ENCODE measurements at regions not wholly inside any gene's neighbourhood (a gene's known extent, or its start where the extent isn't known, plus 50 kb on each side); places are given as distances from the start of the nearest gene placed in this dataset.

GRCh38 chr5:105632043-105632442 is 2038.7 kb downstream of the EFNA5 start:
- H2AFZ ChIP-seq (ENCODE audit: low read length) = no peak overlapping the region
- no TSS peak for BruUV-seq (replicated peaks)

DNA sequence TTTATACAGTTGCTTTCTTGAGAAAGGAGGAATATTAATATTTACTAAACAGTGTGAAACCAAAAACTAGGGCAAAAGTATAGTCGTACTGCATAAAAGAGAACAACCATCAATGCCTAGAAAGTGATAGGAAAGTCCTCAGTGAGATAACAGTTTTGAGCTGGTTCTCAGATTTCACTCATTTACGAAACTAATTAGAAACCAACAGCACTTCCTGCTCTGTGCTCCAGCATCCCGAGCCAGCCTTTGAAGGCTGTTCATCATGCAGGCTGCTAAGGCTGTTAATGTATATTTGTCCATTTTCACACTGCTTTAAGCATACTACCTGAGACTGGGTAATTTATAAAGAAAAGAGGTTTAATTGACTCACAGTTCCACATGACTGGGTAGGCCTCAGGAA is 2039.9 kb downstream of the EFNA5 start:
- no peak for DNase-seq (ENCODE audit: low spot score)
- Histone ChIP-seq H3K9me3 (ENCODE audit: low read length) (no peaks in the 10 kb centered on the region), H3K27ac (ENCODE audit: low read depth, low read length, poor library complexity, severe bottlenecking) (no peak overlapping the region), H2AFZ (ENCODE audit: low read length) (no peak overlapping the region), H3K4me3 (ENCODE audit: low read depth, low read length, poor library complexity, severe bottlenecking) (no peak overlapping the region), H3K79me2 (ENCODE audit: insufficient read depth, low read depth, low read length) (no peaks in the 10 kb centered on the region), H3K9me2 (ENCODE audit: insufficient read depth, low read length) (no peaks in the 10 kb centered on the region), H4K20me1 (ENCODE audit: insufficient read depth, low read length) (no peaks in the 10 kb centered on the region), H3K4me2 (ENCODE audit: low read length) (no peak overlapping the region), H3K4me1 (ENCODE audit: insufficient read depth, low read length, poor library complexity, severe bottlenecking) (no peaks in the 10 kb centered on the region), H3K36me3 (ENCODE audit: insufficient read depth, low read length) (no peaks in the 10 kb centered on the region)
- intact Hi-C loops (cut with micrococcal nuclease; ENCODE audit: unreplicated experiment) = no loop called here
- ChIA-PET CTCF (ENCODE audit: unreplicated experiment) (no interaction called here), POLR2A (interaction anchor here (0.7 to 0.9 kb wide), 3 partner anchors 13 to 22 kb away, joined by 3 read pairs; no protein-coding TSS in a partner anchor)
- no TSS peak for BruUV-seq (replicated peaks)
- TF ChIP-seq CTCF (conservative IDR thresholded peaks at IDR 0.05; ENCODE audit: low read length) (no peak), EZH2phosphoT487 (IDR thresholded peaks at IDR 0.05; ENCODE audit: borderline replicate concordance, low read depth, low read length) (no peak)

More at GRCh38 chr5:105632043-105632442, 2038.7 kb downstream of the EFNA5 start:
- Histone ChIP-seq H3K79me2 (ENCODE audit: insufficient read depth, low read depth, low read length) (no peaks in the 10 kb centered on the region), H3K9me2 (ENCODE audit: insufficient read depth, low read length) (no peaks in the 10 kb centered on the region), H3K27ac (ENCODE audit: low read depth, low read length, poor library complexity, severe bottlenecking) (no peak overlapping the region), H3K36me3 (ENCODE audit: insufficient read depth, low read length) (no peaks in the 10 kb centered on the region), H3K9me3 (ENCODE audit: low read length) (no peaks in the 10 kb centered on the region), H3K4me3 (ENCODE audit: low read depth, low read length, poor library complexity, severe bottlenecking) (no peak overlapping the region), H3K4me2 (ENCODE audit: low read length) (no peak overlapping the region), H4K20me1 (ENCODE audit: insufficient read depth, low read length) (no peaks in the 10 kb centered on the region), H3K4me1 (ENCODE audit: insufficient read depth, low read length, poor library complexity, severe bottlenecking) (no peaks in the 10 kb centered on the region)
- TF ChIP-seq CTCF (conservative IDR thresholded peaks at IDR 0.05; ENCODE audit: low read length) (no peak), EZH2phosphoT487 (IDR thresholded peaks at IDR 0.05; ENCODE audit: borderline replicate concordance, low read depth, low read length) (no peak)
- ChIA-PET POLR2A (interaction anchor here (0.6 to 0.9 kb wide), 3 partner anchors 11 to 391 kb away, joined by 3 read pairs; no protein-coding TSS in a partner anchor), CTCF (ENCODE audit: unreplicated experiment) (no interaction called here)
- no peak for DNase-seq (ENCODE audit: low spot score)
- intact Hi-C loops (cut with micrococcal nuclease; ENCODE audit: unreplicated experiment) = no loop called here

DNA sequence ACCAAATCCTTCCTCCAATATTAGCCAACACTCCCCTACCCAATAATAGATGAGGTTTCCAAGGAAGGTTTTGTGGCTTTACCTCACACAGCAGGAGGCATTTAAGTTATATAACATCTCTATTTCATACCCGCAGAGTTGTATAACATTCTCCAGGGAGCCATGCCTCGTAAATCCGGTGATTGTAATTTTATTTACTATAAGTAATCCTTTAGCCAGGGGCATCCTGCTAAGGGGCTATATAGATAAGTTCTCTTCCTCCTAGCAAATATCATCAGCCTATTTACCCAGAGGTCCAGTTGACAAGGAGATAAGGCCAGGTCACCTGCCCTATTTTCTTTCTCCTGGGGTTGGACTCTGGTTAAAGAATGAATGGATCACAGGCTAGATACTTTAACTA is 2051.0 kb downstream of the EFNA5 start:
- intact Hi-C loops (cut with micrococcal nuclease; ENCODE audit: unreplicated experiment) = no loop called here
- POLR2A ChIA-PET = no interaction called here
- no peak for DNase-seq (ENCODE audit: low spot score)
- Histone ChIP-seq H4K20me1 (ENCODE audit: insufficient read depth, low read length) (no peaks in the 10 kb centered on the region), H3K79me2 (ENCODE audit: insufficient read depth, low read depth, low read length) (no peaks in the 10 kb centered on the region), H3K4me3 (ENCODE audit: low read depth, low read length, poor library complexity, severe bottlenecking) (no peak overlapping the region), H3K4me2 (ENCODE audit: low read length) (no peak overlapping the region), H2AFZ (ENCODE audit: low read length) (no peak overlapping the region), H3K9me3 (ENCODE audit: low read length) (no peaks in the 10 kb centered on the region), H3K27ac (ENCODE audit: low read depth, low read length, poor library complexity, severe bottlenecking) (no peak overlapping the region), H3K36me3 (ENCODE audit: insufficient read depth, low read length) (no peaks in the 10 kb centered on the region), H3K9me2 (ENCODE audit: insufficient read depth, low read length) (no peaks in the 10 kb centered on the region), H3K4me1 (ENCODE audit: insufficient read depth, low read length, poor library complexity, severe bottlenecking) (no peaks in the 10 kb centered on the region)
- no TSS peak for BruUV-seq (replicated peaks)
- CTCF ChIA-PET (ENCODE audit: unreplicated experiment) = no interaction called here
- no peak for TF ChIP-seq CTCF (conservative IDR thresholded peaks at IDR 0.05; ENCODE audit: low read length)
- no peak for TF ChIP-seq EZH2phosphoT487 (IDR thresholded peaks at IDR 0.05; ENCODE audit: borderline replicate concordance, low read depth, low read length)
